ENCODE measurements at regions not wholly inside any gene's neighbourhood (a gene's known extent, or its start where the extent isn't known, plus 50 kb on each side); places are given as distances from the start of the nearest gene placed in this dataset.

- in situ Hi-C loops (cut with MboI; ENCODE audit: low pct_unique_long_range_greater_than_20kb, low sequenced_read_pairs, unreplicated experiment) = no loop called here
- TF ChIP-seq, protein P1, sequence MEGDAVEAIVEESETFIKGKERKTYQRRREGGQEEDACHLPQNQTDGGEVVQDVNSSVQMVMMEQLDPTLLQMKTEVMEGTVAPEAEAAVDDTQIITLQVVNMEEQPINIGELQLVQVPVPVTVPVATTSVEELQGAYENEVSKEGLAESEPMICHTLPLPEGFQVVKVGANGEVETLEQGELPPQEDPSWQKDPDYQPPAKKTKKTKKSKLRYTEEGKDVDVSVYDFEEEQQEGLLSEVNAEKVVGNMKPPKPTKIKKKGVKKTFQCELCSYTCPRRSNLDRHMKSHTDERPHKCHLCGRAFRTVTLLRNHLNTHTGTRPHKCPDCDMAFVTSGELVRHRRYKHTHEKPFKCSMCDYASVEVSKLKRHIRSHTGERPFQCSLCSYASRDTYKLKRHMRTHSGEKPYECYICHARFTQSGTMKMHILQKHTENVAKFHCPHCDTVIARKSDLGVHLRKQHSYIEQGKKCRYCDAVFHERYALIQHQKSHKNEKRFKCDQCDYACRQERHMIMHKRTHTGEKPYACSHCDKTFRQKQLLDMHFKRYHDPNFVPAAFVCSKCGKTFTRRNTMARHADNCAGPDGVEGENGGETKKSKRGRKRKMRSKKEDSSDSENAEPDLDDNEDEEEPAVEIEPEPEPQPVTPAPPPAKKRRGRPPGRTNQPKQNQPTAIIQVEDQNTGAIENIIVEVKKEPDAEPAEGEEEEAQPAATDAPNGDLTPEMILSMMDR (IDR thresholded peaks at IDR 0.05; ENCODE audit: extremely low read depth, insufficient read depth, missing control alignments) = no peak
- DNase-seq (ENCODE audit: low spot score) = no peak
These were observed 58.2 kb upstream of the PRR16 start for GRCh38 chr5:120405923-120406322.

DNA sequence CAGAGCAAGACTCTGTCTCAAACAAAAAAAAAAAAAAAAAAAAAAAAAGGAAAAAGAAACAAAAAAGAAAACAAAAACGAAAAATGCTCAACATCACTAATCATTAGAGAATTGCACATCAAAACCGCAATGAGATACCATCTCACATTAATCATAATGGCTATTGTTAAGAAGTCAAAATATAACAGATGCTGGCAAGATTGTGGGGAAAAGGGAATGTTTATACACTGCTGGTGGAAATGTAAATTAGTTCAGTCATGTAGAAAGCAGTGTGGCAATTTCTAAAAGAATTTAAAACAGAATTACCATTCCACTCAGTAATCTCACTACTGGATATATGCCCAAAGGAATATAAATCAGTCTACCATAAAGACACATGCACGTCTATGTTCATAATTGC lies 50.4 kb upstream of the PRR16 start:
- DNase-seq (ENCODE audit: low spot score) = no peak
- TF ChIP-seq, protein P1 (IDR thresholded peaks at IDR 0.05; ENCODE audit: extremely low read depth, insufficient read depth, missing control alignments) = no peak
- in situ Hi-C loops (cut with MboI; ENCODE audit: low pct_unique_long_range_greater_than_20kb, low sequenced_read_pairs, unreplicated experiment) = no loop called here
